H9 (cell line): ENCODE measurements at regions not wholly inside any gene's neighbourhood (a gene's known extent, or its start where the extent isn't known, plus 50 kb on each side); places are given as distances from the start of the nearest gene placed in this dataset.

Experiments used
- DNase-seq: peaks from one replicate; pipeline ENCODE4 v3.0.0-alpha.2; 2017
- H2AFZ ChIP-seq: one replicate; pipeline ENCODE4 v1.6.1; 2013; ENCODE audit warnings: mild to moderate bottlenecking, low read length, control low read depth, moderate library complexity
- H2AK5ac ChIP-seq: 2 replicates; pipeline ENCODE4 v1.6.1; 2013; ENCODE audit warnings: low read length, control low read depth, mixed read lengths; ENCODE audit not compliant: insufficient read length
- H2BK120ac ChIP-seq: one replicate; pipeline ENCODE4 v1.6.1; 2013; ENCODE audit warnings: low read depth, mild to moderate bottlenecking, low read length, control low read depth, inconsistent platforms; ENCODE audit not compliant: poor library complexity, severe bottlenecking
- H2BK12ac ChIP-seq: 2 replicates; pipeline ENCODE4 v1.6.1; 2013; ENCODE audit warnings: low read length, control low read depth, mixed read lengths, low read depth; ENCODE audit not compliant: insufficient read length
- H2BK15ac ChIP-seq: 2 replicates; pipeline ENCODE4 v1.6.1; 2013; ENCODE audit warnings: low read depth, low read length, control low read depth
- H2BK20ac ChIP-seq: one replicate; pipeline ENCODE4 v1.6.1; 2013; ENCODE audit warnings: low read depth, mild to moderate bottlenecking, low read length, control low read depth, inconsistent platforms; ENCODE audit not compliant: poor library complexity, severe bottlenecking
- H2BK5ac ChIP-seq: 2 replicates; pipeline ENCODE4 v1.6.1; 2013; ENCODE audit warnings: low read length, control low read depth, mixed read lengths; ENCODE audit not compliant: insufficient read length
- H3K14ac ChIP-seq: 2 replicates; pipeline ENCODE4 v1.6.1; 2013; ENCODE audit warnings: low read length, control low read depth; ENCODE audit not compliant: insufficient read depth
- H3K18ac ChIP-seq: 2 replicates; pipeline ENCODE4 v1.6.1; 2013; ENCODE audit warnings: low read depth, mild to moderate bottlenecking, mixed read lengths, low read length, control low read depth; ENCODE audit not compliant: insufficient read length
- H3K23ac ChIP-seq: 2 replicates; pipeline ENCODE4 v1.6.1; 2013; ENCODE audit warnings: low read length, control low read depth, mixed read lengths, low read depth; ENCODE audit not compliant: insufficient read length
- H3K23me2 ChIP-seq: 2 replicates; pipeline ENCODE4 v1.6.1; 2013; ENCODE audit warnings: low read depth, mild to moderate bottlenecking, mixed read lengths, low read length, control low read depth; ENCODE audit not compliant: insufficient read length, poor library complexity, severe bottlenecking
- H3K27ac ChIP-seq: 2 replicates; pipeline ENCODE4 v1.5.1; 2013; ENCODE audit warnings: low read length, control low read depth, mixed read lengths, low read depth; ENCODE audit not compliant: insufficient read length
- H3K27me3 ChIP-seq: 2 replicates; pipeline ENCODE4 v1.6.1; 2013; ENCODE audit warnings: low read length, control low read depth, inconsistent platforms; ENCODE audit not compliant: insufficient read depth
- H3K4ac ChIP-seq: 2 replicates; pipeline ENCODE4 v1.6.1; 2013; ENCODE audit warnings: low read depth, mild to moderate bottlenecking, control low read depth, inconsistent platforms, low read length, moderate library complexity
- H3K4me1 ChIP-seq: 2 replicates; pipeline ENCODE4 v1.6.1; 2013; ENCODE audit warnings: low read length, control low read depth, inconsistent platforms; ENCODE audit not compliant: insufficient read depth
- H3K4me2 ChIP-seq: 2 replicates; pipeline ENCODE4 v1.6.1; 2013; ENCODE audit warnings: low read length, control low read depth, mixed read lengths; ENCODE audit not compliant: insufficient read length, insufficient read depth
- H3K56ac ChIP-seq: 2 replicates; pipeline ENCODE4 v1.6.1; 2013; ENCODE audit warnings: low read depth, mild to moderate bottlenecking, mixed read lengths, low read length, control low read depth; ENCODE audit not compliant: insufficient read length
- H3K79me1 ChIP-seq: 2 replicates; pipeline ENCODE4 v1.6.1; 2013; ENCODE audit warnings: low read depth, mild to moderate bottlenecking, moderate library complexity, low read length, control low read depth, inconsistent platforms; ENCODE audit not compliant: insufficient read depth, poor library complexity, severe bottlenecking
- H3K79me2 ChIP-seq: 2 replicates; pipeline ENCODE4 v1.6.1; 2013; ENCODE audit warnings: low read length, control low read depth, inconsistent platforms; ENCODE audit not compliant: insufficient read depth
- H3K9ac ChIP-seq: 2 replicates; pipeline ENCODE4 v1.6.1; 2013; ENCODE audit warnings: low read length, control low read depth, mixed read lengths; ENCODE audit not compliant: insufficient read length; ENCODE audit errors: extremely low read depth
- H3K9me3 ChIP-seq: one replicate; pipeline ENCODE4 v1.6.1; 2013; ENCODE audit warnings: low read depth, low read length, inconsistent platforms; ENCODE audit not compliant: control insufficient read depth
- H3T11ph ChIP-seq: one replicate; pipeline ENCODE4 v1.6.1; 2013; ENCODE audit warnings: mild to moderate bottlenecking, low read length, control low read depth, inconsistent platforms
- H4K20me1 ChIP-seq: one replicate; pipeline ENCODE4 v1.6.1; 2013; ENCODE audit not compliant: control insufficient read depth, insufficient read length, insufficient read depth
- H4K5ac ChIP-seq: 2 replicates; pipeline ENCODE4 v1.6.1; 2013; ENCODE audit warnings: low read depth, mild to moderate bottlenecking, mixed read lengths, low read length, control low read depth; ENCODE audit not compliant: insufficient read length
- H4K8ac ChIP-seq: replicated peaks from 2 replicates; pipeline ENCODE4 v1.6.1; 2013; ENCODE audit warnings: low read length, control low read depth, mixed read lengths, low read depth; ENCODE audit not compliant: insufficient read length
- H4K91ac ChIP-seq: 2 replicates; pipeline ENCODE4 v1.6.1; 2013; ENCODE audit warnings: low read depth, mild to moderate bottlenecking, moderate library complexity, mixed read lengths, low read length, control low read depth; ENCODE audit not compliant: insufficient read length
- H3K27ac Mint-ChIP-seq, 3 experiments: 2 replicates in 2 of 3; 3 replicates in 1 of 3; pipeline ENCODE4 v1.8.0; 2020 to 2021; ENCODE audit warnings: mixed read lengths in 3 of 3, mild to moderate bottlenecking in 1 of 3, moderate library complexity in 1 of 3
- H3K27me3 Mint-ChIP-seq: 2 replicates; pipeline ENCODE4 v1.8.0; 2021; ENCODE audit warnings: low read depth, mild to moderate bottlenecking, moderate library complexity, mixed read lengths
- H3K36me3 Mint-ChIP-seq, 3 experiments: 2 replicates in 2 of 3; 3 replicates in 1 of 3; pipeline ENCODE4 v1.8.0; 2020 to 2021; ENCODE audit warnings: low read depth in 3 of 3, mixed read lengths in 3 of 3; ENCODE audit not compliant: insufficient read depth in 1 of 3
- H3K4me1 Mint-ChIP-seq, 2 experiments: 2 replicates each; pipeline ENCODE4 v1.8.0; 2020; ENCODE audit warnings: mixed read lengths in 2 of 2
- H3K4me3 Mint-ChIP-seq, 2 experiments: 2 replicates in 1 of 2; 3 replicates in 1 of 2; pipeline ENCODE4 v1.8.0; 2020 to 2021; ENCODE audit warnings: mild to moderate bottlenecking in 2 of 2, mixed read lengths in 2 of 2, moderate library complexity in 1 of 2
- H3K9me3 Mint-ChIP-seq, 2 experiments: 2 replicates in 1 of 2; 3 replicates in 1 of 2; pipeline ENCODE4 v1.8.0; 2020; ENCODE audit warnings: mild to moderate bottlenecking in 2 of 2, mixed read lengths in 2 of 2, moderate library complexity in 1 of 2
- CTCF ChIP-seq: fragments of 200-600 bp; sonication (generic); conservative IDR thresholded peaks from 3 replicates; pipeline ENCODE4 v1.8.0; 2021; ENCODE audit warnings: antibody characterized with exemption, mild to moderate bottlenecking
- WGBS: extraction: QIAGEN DNeasy Blood & Tissue Kit; methylation state at CpG from one replicate; pipeline ENCODE4 v1.1.7; 2013; ENCODE audit warnings: missing lambda C conversion rate, low lambda C conversion rate, mixed read lengths; ENCODE audit not compliant: insufficient read length; ENCODE audit errors: extremely low coverage; 5-methylcytosine and 5-hydroxymethylcytosine counted together

DNA sequence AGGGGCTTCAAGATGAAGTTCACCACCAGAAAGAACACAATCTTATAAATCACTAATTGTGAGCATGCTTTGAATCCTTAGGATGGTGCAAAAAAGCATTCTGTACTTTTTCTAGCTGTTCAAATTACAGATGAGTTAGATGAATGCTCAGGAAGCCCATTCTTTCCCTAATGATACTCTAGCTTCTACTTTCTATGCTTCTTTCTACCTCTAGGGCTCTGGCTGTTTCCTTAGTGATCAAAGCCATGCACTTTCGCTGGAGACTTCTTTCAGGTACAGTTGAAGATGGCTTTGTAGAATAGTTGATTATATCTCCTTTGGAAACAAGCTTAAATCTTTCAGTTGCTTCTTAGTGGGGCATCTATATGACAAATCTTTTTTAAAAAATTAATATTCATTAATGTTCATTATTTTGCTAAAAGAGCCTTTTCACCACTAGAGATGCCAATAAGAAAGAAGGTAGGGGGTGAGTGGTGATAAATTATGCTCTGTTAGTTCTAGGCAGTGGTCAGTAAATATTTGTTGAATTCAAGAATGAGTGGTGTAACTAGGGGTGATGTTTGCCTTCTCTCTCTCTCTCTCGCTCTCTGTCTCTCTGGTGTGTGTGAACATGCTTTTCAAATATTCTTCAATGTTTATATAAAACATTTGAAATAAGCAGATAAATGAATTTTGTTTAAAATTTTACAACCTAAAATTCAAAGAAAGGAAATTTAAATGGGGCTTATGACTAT is 169.4 kb downstream of the GLUD2 start:
- Histone ChIP-seq H3K4me1 (no peaks in the 10 kb centered on the region), H2AFZ (no peak overlapping the region), H3K9me3 (peaks cover 22% of the 10 kb centered on the region), H2BK5ac (no peak overlapping the region), H3K23ac (no peak overlapping the region), H3T11ph (no peak overlapping the region), H3K27me3 (no peaks in the 10 kb centered on the region), H3K27ac (no peak overlapping the region), H3K23me2 (no peaks in the 10 kb centered on the region), H2BK20ac (no peak overlapping the region), H3K18ac (no peak overlapping the region), H4K8ac (no peak overlapping the region), H3K14ac (no peak overlapping the region), H3K4ac (no peak overlapping the region), H4K91ac (no peak overlapping the region), H2AK5ac (no peak overlapping the region), H3K4me2 (no peak overlapping the region), H3K9ac (no peak overlapping the region), H2BK12ac (no peak overlapping the region), H2BK120ac (no peak overlapping the region), H4K5ac (no peak overlapping the region), H2BK15ac (no peak overlapping the region), H4K20me1 (no peaks in the 10 kb centered on the region), H3K79me2 (no peaks in the 10 kb centered on the region), H3K56ac (no peak overlapping the region), H3K79me1 (no peaks in the 10 kb centered on the region)
- peaks cover 0 to 1% (median 0%) of the 10 kb centered on the region in 3 experiments; a peak in 2 of 7 replicates for H3K36me3 Mint-ChIP-seq
- H3K4me1 Mint-ChIP-seq: no peaks in the 10 kb centered on the region
- peaks cover 3% of the 10 kb centered on the region for H3K27me3 Mint-ChIP-seq
- peaks cover 47 to 63% of the 10 kb centered on the region in 2 experiments for H3K9me3 Mint-ChIP-seq
- DNase-seq: no peak
- WGBS: no CpG with 5 or more reads among the region's 2 CpGs
- TF ChIP-seq CTCF: no peak; the same call in 2 of the 3 replicates
- H3K4me3 Mint-ChIP-seq: no peak overlapping the region
- no peak overlapping the region for H3K27ac Mint-ChIP-seq
